ENCODE measurements at regions not wholly inside any gene's neighbourhood (a gene's known extent, or its start where the extent isn't known, plus 50 kb on each side); places are given as distances from the start of the nearest gene placed in this dataset.
"Not testable (repeated sequence)": the region's sequence is repeated elsewhere in the genome, so short reads cannot be mapped to it uniquely, and the experiment has no call there.

DNA sequence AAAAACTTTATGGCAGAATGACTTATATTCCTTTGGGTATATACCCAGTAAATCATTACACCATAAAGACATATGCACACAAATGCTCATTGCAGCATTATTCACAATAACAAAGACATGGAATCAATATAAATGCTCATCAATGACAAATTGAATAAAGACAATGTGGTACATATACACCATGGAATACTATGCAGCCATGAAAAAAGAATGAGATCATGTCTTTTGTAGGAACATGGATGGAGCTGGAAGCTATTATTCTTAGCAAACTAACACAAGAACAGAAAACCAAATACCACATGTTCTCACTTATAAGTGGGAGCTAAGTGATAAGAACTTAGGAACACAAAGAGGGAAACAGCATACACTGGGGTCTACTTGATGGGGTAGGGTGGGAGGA lies 321.7 kb downstream of the ZNF674 start:
- DNase-seq (ENCODE audit: low read depth) = not testable (repeated sequence)

DNA sequence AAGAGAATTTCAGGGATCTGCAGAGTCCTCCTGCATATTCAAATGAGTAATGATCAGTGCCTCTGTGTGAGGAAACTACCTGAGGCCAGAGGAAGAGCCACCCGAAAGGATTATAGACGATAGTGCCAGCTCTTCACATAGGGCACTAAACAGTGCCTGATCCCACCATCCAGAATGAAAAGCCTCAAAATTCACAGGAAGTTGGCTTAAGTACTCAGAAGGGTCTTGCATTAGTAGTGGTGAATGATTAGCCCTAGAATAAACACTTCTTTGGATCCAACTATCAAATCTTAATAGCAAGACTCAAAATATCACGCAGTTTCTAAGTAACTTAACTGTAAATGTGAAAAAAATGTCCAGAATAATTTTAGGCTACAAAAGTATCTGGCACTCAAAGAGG lies 324.4 kb downstream of the ZNF674 start:
- no peak for DNase-seq (ENCODE audit: low read depth)

DNA sequence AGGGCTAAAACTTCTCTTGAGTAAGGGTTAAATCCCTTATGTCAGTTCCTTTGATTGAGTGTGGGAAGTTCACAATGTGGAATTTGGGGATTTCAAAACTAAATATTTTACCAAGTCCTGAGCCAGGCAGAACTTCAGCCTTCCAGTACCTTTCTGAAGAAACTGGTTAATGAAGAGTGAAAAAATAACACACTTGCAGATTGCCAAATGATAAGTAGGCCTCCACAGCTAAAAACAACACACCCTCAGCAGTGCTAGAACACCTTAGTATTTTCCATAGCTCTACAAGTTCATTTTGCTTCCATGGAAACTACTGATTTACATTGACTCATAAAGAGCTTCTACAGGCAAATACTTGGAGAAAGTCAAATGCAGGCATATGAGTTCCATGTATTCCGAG lies 326.8 kb downstream of the ZNF674 start:
- no peak for DNase-seq (ENCODE audit: low read depth)

DNA sequence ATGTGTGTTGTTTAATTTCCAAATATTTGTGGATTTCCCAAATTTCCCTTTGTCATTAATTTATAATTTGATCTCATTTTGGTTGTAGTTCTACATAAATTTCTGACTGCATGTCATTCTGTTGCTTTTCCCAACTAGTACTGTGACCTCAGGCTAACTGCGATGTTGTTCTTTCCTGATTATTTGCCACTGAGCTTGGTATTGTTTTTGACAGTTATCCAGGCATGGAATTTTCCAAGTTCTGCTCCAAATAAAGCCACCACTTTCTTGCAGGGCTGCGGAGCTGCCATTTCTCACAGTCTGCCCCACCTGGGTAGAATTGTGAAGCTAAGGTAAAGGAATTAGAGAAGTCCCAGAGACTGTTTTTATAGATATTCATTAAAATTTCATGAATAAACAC lies 328.8 kb downstream of the ZNF674 start:
- DNase-seq (ENCODE audit: low read depth) = no peak

DNA sequence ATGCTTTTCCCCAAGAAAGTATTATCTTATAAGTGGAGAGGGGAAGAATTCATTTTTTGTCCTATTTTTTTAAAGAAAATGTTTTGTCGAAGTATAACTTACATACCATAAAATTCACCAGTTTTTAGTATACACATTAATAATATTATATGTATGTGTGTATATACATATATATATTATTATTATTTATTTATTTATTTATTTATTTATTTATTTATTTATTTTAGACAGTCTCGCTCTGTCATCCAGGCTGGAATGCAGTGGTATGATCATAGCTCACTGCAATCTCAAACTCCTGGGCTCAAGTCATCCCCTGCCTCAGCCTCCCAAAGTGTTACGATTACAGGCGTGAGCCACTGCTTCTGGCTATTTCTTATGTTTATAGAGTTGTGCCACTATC lies 334.1 kb downstream of the ZNF674 start:
- DNase-seq (ENCODE audit: low read depth) = no peak

DNA sequence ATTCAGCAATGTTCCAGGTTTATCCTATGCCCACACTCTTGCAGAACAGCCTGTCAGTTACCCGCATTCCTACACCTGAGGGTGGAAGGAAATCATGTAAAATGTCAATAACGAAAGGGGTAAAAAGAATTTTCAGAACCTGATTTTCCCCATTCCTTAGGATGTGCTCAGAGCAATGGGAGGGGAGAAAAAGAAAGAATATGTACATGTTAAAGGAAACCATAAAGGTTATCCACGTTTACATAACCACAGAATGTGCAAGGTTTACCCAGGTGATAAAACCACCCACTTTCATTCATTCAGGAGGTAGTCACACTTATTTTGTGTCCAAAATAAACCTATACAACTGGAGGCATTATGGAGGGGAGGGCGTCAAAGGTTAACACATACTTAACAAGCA lies 335.5 kb downstream of the ZNF674 start:
- no peak for DNase-seq (ENCODE audit: low read depth)

DNA sequence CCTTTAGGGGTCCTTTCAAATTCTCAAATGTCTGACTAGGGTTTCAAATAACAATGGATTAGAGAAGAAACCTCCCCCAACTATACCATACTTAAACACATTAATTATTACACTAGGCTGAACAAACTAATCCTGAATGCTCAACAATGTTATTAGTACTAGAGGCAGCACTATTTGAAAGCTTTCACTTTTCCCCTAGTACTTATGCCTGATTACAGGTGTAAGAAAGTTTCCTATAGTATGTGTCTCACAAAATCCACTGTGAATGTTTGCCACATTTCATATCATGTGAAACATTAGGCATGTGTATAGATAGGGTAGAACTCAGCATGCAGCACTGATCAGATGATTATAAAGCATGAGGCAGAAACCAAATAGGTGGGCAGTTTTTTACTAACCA lies 336.2 kb downstream of the ZNF674 start:
- DNase-seq (ENCODE audit: low read depth) = no peak

DNA sequence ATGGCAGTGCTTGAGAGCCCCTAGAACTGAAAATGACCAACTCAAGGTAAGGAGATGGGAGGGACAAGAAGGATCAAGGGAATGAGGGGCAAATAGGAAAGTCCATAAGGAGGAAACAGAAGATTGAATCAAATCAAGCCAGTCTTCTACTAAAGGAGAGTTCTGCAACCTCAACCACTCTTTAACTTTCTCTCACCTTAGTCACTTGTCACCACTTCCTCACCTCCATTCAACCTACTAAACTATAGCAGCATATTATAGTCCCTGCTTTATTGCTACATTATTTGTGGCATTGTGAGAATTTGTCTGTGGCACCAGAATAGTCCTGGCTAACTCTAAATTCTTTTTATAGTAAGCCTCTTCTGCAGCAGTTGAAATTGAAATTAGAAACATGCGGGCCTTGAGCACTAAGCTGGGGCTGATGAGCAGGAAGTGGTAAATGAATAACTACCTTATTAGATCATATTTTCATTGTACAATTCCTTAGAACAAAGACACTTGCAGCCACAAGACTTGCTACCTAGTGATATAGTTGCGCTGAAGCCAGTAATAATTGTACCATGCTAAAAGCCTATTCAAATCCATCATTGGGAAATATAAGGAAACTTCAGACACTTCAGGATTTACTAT lies 336.9 kb downstream of the ZNF674 start:
- peak; percentile 25 for DNase-seq (ENCODE audit: low read depth)

DNA sequence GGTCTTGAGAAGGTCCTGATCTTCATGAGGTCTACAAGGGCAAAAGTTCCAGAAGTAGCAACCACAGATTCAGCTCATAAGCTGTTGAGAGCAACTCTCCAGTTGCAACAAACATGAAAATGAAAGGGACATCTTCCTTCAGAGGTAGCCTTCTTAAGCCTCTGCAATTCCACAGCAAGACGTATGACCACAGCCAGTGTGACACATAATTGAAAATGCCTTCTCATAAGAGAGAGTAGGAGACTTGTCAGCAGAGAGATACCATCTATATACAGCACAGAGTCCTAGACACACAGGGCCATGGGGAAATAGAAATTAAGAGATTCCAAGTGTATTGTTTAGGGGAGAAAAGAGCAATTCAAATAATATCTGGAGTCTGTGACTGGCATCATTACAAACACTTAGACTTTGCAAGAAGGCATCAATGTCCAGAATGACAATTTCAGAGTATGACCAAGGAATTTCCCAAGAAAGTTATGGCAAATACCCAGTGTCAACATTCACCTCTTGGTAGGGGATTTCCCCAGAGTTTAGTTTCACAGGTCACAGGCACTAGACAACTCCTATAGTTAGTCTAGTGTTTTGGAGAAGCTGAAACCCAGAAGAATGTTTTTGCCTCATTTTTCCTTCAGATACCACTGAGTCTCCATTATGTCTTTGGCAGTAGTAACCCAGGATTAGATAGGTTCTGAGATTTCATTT lies 340.3 kb downstream of the ZNF674 start:
- DNase-seq (ENCODE audit: low read depth) = no peak

DNA sequence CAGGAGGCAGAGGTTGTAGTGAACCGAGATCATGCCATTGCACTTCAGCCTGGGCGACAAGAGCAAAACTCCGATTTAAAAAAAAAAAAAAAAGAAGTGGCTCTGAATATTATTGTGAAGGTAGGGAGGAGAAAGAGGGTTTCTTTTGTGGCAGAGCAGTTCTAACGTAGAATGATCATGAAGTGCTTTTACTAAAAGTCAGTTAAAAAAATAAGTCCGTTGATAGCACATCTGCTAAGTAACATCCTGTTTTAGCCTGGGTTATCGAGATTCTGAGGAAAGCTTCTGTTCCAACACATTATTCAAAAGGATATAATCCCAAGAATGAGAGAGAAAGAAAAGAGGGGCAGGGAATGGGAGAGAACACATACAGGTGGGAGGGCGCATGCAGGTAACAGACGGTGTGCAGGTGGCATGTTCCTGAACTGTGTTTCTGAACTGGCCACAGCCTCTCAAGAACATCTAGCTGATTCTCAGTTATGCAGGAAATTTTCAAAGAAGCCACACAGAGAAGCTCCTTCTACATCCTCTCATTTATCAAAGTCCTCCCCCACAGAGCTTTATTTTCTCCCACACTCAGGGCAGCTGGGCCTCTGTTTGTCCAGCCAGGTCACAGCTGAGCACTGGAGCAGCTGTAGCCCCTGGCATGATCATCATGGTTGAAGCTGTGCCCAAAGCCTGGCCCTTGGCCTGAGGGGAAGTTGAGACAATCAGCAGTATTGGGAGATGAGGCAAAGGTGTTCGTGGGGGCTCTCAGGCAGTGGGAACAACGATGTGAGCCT lies 342.3 kb downstream of the ZNF674 start:
- DNase-seq (ENCODE audit: low read depth) = no peak

DNA sequence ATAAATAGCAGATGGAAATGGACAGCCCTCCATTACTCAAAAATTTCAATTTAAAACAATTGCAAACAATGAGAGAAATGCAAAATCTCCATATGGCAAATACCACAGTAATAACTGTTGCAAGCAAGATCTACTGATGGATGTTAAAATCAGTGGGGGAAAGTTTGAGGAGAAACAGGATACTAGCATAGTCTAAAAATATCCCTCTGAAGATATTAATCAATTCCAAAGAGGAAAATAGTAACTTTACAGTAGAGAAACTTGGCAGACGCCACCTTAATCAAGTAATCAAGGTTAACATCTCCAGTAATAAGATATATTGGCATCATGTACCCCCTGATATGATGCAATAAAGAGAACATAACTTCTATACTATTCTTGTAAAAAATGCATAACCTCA lies 344.8 kb downstream of the ZNF674 start:
- DNase-seq (ENCODE audit: low read depth) = no peak

DNA sequence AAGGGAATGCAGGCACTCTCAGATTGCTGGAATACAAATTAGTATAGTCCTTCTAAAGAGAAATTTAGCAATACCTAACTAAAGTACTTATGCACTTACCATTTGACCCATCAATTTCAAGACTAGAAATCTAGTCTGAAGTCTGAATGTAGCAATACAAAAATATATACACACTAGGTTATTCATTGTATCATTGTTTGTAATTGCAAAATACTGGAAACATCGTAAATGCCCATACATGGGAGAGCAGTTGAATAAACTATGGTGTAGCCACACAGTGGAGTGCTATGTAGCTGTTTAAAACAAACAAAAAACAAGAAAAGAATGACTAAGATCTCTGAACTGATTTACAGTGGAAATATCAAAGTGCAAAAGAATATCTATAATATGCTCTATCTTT lies 346.4 kb downstream of the ZNF674 start:
- no peak for DNase-seq (ENCODE audit: low read depth)

DNA sequence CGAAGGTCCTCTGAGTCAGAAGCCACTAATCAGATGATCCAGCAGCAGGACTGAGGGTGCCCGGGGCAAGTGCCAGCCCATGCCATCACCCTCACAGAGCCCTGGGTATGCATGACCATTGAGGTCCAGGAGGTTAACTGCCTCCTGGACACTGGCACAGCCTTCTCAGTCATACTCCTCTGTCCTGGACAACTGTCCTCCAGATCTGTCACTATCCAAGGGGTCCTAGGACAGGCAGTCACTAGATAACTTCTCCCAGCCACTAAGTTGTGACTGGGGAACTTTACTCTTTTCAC lies 358.5 kb downstream of the ZNF674 start:
- DNase-seq (ENCODE audit: low read depth) = not testable (repeated sequence)

DNA sequence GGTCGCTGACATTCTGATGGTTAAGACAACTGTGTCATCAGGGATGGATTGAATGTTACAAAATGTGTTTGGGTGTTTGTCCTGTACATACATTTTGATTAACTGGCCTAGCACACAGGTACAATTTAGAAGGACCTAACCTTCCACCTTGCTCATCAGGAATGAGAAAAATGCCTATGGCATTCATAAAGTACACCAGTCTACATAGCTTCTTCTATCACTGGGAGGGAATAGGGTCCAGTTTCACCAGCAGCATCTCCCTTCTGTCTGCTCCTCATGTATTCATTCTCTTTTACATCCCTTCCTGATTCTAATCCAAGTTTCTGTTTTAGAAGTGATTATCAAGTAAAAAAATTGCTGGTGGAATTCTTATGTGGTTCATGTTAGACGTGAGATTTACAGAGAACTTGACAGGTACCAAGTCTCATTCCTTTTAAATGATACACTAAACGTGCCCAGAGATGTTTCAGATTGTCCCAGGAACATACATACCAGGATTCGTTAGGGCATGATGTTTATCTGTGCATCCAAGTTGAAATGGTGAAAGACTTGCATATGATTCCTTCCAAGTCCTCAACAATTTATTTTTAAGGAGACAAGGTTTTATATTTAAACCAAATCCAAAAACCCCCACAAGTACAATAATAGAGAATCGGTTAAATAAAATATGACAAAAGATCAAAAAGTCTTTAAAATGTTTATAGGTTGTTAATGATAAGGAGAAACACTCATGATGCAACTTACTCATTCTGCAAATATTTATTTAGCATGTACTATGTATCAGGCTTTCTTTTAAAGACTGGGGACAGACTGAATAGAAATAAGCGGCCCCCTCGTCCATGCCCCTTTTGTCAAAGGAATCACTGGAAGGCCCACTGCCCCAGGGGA lies 359.1 kb downstream of the ZNF674 start:
- DNase-seq (ENCODE audit: low read depth) = no peak

DNA sequence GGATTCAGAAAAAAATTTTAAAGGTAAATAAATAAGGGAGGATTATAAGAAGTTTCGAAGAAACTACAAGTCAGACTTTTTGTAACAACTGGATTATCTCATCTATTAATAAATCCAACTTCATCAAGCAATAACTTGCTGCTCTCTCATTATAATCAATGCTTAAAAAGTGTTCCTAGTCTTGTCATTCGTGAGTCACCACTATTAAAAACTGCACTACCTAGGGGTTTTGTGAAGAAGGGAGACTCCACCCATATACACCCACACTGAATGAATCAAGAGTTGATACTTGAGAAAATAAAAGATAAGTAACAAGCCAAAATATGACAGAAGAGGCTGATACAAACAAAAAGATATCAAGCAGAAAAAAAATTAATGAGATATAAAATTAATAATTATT lies 360.5 kb downstream of the ZNF674 start:
- no peak for DNase-seq (ENCODE audit: low read depth)

DNA sequence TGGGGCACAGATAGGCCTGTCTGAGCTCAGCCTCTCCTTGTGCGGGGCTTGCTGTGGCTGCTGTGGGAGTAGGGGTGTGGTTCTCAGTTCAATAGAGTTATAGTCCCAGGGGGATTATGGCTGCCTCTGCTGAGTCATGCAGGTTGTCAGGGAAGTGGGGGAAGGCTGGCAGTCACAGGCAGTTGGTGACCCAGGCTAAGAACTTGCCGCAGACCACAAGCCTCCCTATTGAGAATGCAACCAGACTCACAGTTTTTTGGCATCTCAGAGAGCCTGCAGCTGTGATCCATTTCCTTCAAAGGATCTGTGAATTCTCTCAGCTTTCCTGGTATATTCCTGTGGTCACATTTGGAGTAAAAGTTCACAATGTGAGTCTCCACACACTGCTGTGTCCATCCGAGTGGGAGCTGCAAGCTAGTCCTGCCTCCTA lies 364.9 kb downstream of the ZNF674 start:
- DNase-seq (ENCODE audit: low read depth) = peak; percentile 69

DNA sequence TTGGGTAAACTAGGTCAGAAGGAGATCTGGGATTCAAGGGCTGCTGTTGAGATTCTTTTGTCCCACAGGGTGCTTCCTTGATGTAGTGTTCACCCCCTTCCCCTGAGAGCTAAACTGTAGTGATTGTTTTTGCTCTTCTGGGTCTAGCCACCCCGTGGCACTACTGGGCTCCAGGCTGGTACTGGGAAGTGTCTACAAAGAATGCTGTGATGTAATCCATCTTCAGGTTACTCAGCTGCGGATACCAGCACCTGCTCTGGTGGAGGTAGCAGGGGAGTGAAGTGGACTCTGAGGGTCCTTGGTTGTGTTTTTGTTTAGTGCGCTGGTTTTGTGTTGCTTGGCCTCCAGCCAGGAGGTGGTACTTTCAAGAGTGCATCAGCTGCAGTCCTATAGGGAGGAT lies 365.5 kb downstream of the ZNF674 start:
- DNase-seq (ENCODE audit: low read depth) = no peak

DNA sequence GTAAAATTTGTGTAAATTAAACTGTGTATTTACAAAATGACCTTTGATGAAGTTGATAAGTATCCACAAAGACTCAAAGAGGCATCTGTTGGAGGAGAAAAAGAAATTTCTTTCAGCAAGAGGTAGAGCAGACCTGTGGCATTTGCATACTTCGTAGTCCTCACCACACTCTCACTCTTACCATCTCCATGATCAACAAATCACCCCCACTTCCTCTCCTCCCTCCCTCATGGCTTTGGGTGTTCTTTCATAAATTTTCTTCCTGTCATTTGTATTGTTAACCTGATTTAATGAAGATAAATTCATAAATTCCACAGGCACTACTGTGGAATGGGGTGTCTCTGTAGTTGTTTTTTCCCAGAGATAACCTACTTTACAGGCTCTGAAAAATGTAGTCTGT lies 366.5 kb downstream of the ZNF674 start:
- DNase-seq (ENCODE audit: low read depth) = no peak

DNA sequence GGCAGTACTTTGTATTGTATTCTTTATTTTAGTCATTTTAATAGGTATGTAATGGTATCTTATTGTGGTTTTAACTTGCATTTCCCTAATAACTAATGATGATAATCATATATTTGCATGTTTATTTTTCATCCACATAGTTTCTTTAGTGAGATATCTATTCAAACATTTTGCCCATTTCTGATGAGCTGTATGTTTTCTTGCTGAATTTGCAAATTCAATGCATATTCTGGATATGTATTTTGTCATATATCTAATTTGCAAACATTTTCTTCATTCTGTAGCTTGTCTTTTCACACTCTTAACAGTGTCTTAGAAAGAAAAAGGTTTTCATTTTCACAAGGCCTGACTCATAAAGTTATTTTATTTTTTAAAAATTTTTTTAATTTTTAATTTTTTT lies 372.1 kb downstream of the ZNF674 start:
- no peak for DNase-seq (ENCODE audit: low read depth)

DNA sequence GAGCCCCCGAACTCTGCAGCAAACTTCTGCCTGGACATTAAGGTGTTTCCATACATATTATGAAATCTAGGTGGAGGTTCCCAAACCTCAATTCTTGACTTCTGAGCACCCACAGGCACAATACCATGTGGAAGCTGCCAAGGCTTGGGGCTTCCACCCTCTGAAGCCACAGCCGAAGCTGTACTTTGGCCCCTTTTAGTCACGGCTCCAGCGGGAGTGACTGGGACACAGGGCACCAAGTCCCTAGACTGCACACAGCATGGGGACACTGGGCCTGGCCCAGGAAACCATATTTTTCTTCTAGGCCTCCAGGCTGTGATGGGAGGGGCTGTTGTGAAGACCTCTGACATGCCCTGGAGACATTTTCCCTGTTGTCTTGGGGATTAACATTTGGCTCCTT lies 373.8 kb downstream of the ZNF674 start:
- not testable (repeated sequence) for DNase-seq (ENCODE audit: low read depth)

DNA sequence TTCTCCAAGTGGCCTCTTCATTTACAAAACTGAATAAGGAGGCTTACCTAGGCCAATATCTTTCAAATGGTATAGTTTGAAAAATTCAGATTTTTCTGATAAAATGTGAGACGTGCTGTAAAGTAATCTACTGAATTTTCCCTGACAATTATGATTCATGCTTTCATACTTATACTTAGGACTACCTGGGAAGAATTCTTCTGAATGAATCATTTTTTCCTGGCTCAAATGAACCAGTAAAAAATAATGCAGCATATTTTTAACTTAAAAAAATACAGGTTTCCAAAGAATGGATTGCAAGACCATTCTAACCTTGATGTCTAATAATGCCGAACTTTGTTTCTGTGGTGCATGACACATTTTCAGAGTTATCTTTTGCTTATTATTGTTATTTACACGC lies 375.4 kb downstream of the ZNF674 start:
- DNase-seq (ENCODE audit: low read depth) = no peak

DNA sequence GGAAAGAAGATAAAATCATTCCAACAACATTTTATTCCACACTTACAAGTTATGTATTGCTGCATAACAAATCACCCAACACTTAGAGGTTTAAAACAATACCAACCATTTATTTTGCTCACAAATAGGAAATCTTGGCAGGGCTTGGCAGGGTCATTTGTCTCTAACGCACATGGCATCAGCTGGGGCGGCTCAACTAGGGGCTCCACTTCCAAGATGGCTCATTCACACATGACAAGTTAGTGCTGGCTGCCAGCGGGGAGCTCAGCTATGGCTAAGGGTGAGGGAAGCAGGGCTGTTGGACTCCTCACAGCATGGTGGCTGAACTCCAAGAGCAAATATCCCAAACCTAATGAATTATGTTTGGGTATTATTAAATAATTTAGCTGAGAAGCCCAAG lies 377.0 kb downstream of the ZNF674 start:
- no peak for DNase-seq (ENCODE audit: low read depth)

DNA sequence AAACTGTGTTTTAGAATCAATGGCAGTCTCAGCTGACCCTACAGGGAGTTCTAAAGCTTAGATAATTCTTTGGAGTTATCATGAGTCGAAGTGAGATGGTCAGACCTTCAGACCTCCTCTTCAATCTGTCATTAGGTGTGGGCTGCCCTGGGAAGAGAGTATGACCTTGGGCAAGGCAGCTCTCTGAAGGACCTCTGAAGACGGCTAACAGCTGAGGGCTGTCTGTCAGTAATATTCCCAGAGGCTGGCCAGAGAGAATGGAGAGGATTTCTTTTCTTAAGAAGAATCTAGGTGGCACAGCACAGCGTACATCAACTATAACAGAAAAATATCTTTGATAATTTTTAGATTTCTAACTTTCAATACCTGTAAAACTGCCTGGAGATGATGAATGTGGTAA lies 379.4 kb downstream of the ZNF674 start:
- no peak for DNase-seq (ENCODE audit: low read depth)

All from HS-5 (cell line).